ENCODE measurements at regions not wholly inside any gene's neighbourhood (a gene's known extent, or its start where the extent isn't known, plus 50 kb on each side); places are given as distances from the start of the nearest gene placed in this dataset.
"Not testable (repeated sequence)": the region's sequence is repeated elsewhere in the genome, so short reads cannot be mapped to it uniquely, and the experiment has no call there.

DNA sequence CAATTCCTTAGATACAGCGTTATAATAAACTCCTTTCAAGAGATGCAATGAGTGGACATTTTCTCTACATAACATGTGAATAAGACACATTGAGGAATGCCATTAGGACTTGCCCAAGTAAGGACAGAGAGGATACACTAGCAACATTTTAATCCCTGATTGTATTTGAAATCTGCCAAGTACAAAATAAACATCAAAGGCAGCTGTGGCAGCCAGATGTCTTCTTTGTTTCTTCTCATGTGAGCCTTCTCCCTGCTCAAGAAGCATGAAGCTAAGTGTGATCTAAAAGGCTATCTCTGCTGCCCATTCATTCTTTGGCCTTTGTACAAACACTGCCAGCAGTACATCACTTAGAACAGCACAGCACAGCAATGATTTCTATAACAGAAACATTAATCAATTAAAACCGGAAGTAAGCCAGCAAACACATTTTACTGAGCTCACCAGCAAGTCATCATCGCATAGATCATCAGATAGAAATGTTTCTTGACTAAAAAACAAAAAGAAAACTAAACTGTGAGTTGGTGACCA lies 364.0 kb downstream of the CNTN6 start:
- DNase-seq = no peak
- intact Hi-C loops (cut with DNase I, micrococcal nuclease) = no loop called here

DNA sequence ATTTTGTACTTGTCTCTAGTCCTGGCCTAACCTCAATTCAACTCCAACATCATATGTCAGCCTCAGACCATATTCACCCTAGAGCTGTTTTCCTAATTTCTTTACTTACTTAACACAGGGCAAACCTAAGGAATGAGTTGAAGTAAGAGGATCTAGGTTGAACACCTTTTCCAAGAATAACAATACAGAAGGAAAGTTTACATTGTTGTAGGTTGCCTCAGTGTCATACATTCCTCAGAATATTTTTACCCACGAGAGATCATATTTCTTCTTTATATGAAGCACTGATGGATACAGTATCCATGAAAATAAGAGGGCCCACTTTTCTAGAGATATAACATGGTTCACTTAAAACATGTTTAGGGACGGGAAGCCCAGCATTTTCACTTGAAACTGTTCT lies 369.5 kb downstream of the CNTN6 start:
- ATAC-seq (no peak), DNase-seq (no peak)
- intact Hi-C loops (cut with DNase I, micrococcal nuclease) = no loop called here

More for the DNA sequence above, 364.0 kb downstream of the CNTN6 start:
- no peak for ATAC-seq

DNA sequence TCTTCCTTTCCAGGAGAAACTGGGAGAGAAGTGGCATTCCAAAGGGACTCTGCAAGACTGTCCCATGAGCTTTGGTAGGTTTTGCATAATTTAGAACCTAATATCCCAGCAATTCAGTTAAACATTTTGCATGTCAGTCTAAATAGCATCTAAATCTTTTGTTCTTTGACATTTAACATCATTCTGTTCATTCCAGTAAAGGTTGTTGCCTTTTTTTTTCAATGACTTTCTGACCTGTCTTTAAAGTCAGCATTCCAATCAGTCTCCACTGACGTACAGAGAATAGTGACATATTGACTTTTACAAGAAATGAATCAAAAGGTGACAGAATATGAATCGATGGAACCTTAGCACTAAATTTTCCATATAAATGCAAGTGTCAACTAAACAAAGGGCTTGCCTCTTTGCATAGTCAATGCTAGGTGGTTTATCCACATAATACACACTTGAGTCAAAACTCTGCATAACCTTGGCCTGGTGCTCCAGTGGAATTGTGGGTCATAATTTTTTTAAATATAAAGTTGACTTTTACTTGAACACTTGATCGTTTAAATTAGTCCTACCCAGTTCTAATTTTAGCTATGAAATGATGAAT lies 370.1 kb downstream of the CNTN6 start:
- DNase-seq (no peak), ATAC-seq (no peak)
- intact Hi-C loops (cut with DNase I, micrococcal nuclease) = no loop called here

DNA sequence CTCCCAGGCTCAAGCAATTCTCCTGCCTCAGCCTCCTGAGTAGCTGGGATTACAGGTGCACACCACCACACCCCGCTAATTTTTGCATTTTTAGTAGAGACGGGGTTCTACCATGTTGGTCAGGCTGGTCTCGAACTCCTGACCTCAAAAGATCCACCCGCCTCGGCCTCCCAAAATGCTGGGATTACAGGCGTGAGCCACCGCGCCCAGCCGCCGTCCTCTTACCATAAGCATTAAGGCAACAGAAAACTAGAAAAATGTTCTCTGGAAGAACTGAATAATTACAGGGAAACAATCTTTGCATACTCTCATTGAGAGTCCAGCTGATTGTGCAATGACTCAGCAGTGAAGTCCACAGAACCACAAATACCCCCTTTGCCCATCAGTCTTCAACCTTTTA lies 372.3 kb downstream of the CNTN6 start:
- DNase-seq; intact Hi-C loops (cut with DNase I, micrococcal nuclease); ATAC-seq: not testable (repeated sequence)

DNA sequence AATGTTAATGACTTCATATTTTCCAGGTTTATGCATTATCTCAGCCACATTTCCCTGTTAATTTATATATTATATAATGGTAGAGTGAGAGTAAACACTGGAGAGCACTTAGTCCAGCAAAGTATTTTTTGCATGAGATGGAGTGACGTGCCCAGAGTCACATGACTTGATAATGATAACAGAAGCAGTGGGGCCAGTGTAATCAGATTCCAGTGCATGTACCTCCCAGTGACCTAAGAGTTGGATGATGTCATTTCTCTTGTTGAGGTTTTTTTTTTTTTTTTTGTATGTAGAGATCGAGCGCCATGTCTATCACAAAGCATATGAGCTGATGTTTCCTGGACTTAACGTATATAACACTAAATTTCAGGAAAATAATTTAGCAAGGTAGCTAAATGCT lies 375.3 kb downstream of the CNTN6 start:
- intact Hi-C loops (cut with DNase I, micrococcal nuclease) = no loop called here
- DNase-seq (no peak), ATAC-seq (no peak)

DNA sequence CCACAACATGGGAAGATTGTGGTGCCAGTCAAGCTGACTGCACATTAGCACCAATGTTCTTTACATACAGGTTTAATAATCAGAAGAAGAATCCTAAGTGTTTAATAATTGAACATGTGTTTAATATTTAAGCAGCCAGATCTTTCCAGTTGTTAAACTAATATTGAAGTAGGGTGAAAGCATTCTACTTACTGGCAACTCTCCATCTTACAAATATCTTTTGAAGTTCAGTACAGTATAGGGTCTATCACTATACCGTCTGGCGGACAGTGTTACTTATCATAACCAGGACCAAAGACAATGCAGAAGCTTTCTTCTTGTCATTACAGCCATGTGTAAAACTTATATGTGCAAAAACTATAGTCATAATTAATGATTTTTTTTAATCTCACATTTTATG lies 376.4 kb downstream of the CNTN6 start:
- ATAC-seq (no peak), DNase-seq (no peak)
- intact Hi-C loops (cut with DNase I, micrococcal nuclease) = no loop called here

DNA sequence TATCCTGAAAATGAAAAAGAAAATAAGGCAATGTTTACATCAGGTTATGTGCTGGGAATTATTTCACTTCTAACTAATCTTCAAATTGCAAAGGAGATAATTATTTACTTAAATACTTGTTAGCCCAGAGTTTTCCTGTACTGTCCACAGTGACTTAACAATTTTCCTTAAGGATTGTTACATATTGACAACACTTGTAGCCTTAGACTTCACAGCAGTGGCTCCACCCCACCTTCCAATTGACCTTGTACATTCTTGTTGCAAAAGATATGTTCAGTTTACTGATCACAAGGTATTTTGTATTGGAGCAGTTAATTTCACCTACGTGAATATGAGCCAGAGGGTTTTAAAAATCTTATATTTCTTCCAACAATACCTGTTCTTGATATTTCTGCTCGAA lies 376.9 kb downstream of the CNTN6 start:
- DNase-seq (no peak), ATAC-seq (no peak)
- intact Hi-C loops (cut with DNase I, micrococcal nuclease) = no loop called here

DNA sequence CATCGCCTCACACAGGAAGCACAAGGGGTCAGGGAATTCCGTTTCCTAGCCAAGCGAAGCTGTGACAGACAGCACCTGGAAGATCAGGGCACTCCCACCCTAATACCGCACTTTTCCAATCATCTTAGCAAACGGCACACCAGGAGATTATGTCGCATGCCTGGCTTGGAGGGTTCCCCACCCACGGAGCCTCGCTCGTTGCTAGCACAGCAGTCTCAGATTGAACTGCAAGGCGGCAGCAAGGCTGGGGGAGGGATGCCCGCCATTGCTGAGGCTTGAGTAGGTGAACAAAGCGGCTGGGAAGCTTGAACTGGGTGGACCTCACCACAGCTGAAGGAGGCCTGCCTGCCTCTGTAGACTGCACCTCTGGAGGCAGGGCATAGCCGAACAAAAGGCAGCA lies 384.8 kb downstream of the CNTN6 start:
- no peak for DNase-seq
- ATAC-seq = no peak
- intact Hi-C loops (cut with DNase I, micrococcal nuclease) = no loop called here

DNA sequence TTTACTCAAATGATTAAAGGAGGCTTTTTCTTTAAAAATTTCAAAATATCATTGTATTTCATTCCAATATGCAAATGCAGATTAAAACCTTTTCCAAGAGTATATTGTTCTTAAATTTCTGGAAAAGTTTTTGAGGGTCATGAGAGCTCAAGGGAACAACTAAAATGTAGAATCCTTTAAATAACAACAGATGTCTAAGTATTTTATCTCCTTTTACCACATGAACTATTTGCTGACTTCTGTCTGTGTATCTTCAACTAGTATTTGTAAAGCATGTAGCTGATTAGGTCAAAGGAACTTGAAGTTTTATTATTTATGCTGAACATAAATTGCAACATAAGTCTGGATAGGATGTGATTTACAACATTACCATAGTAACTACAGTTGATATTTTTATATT lies 402.6 kb downstream of the CNTN6 start:
- intact Hi-C loops (cut with DNase I, micrococcal nuclease) = no loop called here
- DNase-seq (no peak), ATAC-seq (no peak)

DNA sequence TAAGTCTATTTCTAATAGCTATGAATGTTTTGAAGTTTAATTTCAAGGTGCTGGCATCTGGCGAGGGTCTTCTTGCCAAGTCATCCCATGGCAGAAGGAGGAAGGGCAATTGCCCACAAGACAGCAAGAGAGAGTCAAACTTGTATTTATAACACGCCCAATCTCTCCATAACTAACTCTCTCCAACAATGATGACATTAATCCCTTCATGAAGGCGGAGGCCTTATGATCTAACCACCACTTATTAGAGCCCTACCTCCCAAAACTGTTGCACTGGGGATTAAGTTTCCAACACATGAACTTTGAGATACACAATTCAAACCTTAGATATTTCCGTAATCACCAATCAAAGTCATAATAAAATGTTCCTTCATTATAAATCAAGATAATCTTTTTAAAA lies 406.9 kb downstream of the CNTN6 start:
- intact Hi-C loops (cut with DNase I, micrococcal nuclease) = no loop called here
- no peak for ATAC-seq
- no peak for DNase-seq

DNA sequence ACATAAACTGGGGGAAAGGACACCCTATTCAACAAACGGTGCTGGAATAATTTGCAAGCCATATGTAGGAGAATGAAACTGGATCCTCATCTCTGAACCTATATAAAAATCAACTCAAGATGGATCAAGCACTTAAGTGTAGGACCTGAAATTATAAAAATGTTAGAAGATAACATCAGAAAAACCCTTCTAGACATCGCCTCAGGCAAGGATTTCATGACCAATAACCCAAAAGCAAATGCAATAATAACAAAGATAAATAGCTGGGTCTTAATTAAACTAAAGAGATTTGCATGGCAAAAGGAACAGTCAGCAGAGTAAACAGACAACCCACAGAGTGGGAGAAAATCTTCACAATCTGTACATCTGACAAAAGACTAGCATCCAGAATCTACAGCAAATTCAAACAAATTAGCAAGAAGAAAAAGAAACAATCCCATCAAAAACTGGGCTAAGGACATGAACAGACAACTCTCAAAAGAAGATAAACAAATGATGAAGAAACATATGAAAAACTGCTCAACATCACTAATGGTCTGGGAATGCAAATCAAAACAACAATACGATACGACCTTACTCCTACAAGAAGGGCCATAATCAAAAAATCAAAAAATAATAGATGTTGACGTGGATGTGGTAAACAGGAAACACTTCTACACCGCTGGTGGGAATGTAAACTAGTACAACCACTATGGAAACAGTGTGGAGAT lies 408.7 kb downstream of the CNTN6 start:
- ATAC-seq (no peak), DNase-seq (no peak)
- intact Hi-C loops (cut with DNase I, micrococcal nuclease) = no loop called here

DNA sequence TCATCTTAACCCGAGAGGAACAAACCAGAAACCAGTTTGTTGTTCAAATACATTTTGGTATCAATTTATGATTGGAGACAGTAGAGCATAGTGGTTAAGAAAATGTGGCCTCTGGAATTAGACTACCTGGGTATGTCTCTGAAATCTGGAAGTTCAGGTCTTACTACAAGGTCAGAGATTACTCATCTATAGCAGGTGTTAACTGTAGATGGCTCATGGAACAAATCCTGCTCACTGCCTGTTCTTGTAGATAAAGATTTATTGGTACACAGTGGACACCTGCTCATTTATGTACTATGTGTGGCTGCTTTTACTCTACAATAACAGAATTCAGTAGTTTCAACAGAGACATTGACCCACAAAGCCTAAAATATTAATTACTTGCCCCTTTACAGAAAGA lies 413.3 kb downstream of the CNTN6 start:
- intact Hi-C loops (cut with DNase I, micrococcal nuclease) = no loop called here
- peak; percentile 31 for ATAC-seq
- no peak for DNase-seq

DNA sequence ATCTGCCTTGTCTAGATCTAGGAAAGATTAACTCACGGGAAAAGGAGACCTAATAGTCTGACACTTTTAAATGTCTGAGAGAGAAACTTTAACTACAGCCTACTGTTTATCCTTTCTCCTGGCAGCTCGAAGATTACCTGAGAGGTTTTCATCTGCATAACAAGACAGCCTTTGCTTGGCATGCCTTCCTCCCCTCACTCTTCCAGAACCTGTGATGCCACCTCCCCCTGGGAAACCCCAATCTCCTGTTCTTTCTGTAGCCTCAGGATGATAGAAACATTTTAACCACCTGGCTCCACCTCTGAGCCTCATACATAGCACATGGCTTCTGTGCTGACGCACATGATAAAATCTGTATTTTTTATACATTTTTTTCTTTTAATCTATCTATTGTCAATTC lies 420.8 kb downstream of the CNTN6 start:
- no peak for ATAC-seq
- intact Hi-C loops (cut with DNase I, micrococcal nuclease) = no loop called here
- DNase-seq = no peak

DNA sequence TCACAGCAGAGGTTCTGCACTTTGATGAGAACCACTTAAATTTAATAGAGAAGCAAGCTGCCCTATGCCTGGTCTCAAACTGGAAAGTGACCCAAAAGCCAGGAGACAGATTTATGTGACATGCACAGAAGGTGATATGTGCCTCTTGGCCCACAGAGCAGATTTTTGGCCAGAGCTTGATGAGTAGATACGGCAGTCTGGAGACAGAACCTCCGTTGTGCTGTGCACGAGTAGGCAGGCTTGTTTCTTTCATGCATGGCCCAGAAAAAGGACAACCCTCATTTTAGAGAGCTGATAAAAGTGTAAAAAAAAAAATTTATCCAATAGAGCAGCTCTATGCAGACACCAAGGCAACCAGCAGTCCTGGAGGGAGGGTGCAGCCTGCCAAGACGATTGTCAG lies 423.1 kb downstream of the CNTN6 start:
- DNase-seq (no peak), ATAC-seq (no peak)
- intact Hi-C loops (cut with DNase I, micrococcal nuclease) = no loop called here

DNA sequence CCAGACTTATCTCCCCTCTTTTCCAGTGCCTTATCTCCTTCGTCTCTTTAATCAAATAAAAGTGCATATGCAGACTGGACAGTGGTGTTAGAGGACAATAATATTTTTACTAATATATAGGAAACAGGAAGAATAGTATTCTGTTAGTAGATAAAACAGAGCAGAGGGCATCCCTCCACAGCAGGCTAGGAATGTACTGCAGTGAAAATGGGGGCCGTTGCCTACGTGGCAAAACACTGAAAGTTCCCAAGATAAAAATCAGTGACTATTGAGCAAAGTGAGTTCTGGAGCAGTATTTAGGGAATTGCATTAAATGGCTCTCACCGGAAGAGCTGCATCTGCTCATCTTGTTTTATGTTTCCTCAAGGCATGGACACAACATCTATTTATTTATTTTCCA lies 435.0 kb downstream of the CNTN6 start:
- DNase-seq (no peak), ATAC-seq (no peak)
- intact Hi-C loops (cut with DNase I, micrococcal nuclease) = no loop called here

DNA sequence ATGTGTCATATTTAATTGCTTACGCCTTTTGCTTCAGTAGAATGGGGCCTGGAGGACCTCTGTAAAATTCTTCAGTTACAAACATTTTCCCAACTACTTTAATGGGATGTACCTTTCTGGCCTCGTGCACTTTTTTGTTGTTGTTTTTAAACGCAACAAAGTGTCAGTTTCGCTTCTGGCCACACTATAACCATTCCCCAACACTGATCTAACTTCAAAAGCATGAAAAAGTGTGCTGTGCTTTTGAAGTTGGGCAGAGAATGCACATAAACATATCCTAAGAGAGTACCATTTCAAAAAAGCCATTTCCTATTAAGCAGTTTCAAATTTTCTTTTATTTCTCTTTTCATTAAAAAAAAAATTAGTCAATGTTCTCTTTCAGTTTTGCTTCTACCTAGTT lies 435.8 kb downstream of the CNTN6 start:
- no peak for ATAC-seq
- DNase-seq = no peak
- intact Hi-C loops (cut with DNase I, micrococcal nuclease) = no loop called here

DNA sequence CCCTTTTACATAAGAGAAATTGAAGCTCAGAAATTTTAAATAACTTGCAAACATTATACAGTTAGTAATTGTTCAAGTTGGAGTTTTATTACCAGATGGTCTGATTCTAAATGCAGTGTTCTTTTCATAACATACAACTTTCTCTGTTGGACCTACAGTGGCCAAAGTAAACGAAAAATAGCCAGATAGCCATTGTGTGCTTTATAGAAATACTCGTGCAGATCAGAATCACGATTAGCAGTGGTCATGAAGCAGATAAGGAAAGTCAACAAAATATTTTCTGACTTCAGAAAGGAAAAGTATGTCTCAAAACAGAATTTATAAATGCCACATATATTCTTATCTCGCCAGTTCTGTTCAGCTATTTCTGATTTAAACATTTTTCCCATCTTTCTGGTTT lies 436.9 kb downstream of the CNTN6 start:
- no peak for DNase-seq
- intact Hi-C loops (cut with DNase I, micrococcal nuclease) = no loop called here
- no peak for ATAC-seq

DNA sequence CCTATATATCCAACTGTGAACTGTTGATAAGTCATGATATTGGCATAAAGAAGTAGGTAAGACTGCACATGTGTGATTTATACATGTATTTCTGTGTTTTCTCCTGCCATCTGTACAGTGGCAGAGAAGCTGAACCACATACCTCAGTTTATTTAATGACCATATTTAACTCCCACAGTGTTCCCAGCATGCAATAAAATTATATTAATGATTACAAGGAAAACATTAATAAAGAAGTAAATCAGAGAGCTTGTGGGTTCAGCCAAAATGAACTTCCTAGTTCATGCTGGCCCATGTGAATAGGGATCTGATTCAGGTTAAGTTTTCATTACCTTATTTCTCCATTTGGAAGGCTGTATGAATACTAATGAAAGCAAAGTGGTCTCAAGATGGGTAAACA lies 439.2 kb downstream of the CNTN6 start:
- no peak for ATAC-seq
- intact Hi-C loops (cut with DNase I, micrococcal nuclease) = no loop called here
- DNase-seq = no peak

DNA sequence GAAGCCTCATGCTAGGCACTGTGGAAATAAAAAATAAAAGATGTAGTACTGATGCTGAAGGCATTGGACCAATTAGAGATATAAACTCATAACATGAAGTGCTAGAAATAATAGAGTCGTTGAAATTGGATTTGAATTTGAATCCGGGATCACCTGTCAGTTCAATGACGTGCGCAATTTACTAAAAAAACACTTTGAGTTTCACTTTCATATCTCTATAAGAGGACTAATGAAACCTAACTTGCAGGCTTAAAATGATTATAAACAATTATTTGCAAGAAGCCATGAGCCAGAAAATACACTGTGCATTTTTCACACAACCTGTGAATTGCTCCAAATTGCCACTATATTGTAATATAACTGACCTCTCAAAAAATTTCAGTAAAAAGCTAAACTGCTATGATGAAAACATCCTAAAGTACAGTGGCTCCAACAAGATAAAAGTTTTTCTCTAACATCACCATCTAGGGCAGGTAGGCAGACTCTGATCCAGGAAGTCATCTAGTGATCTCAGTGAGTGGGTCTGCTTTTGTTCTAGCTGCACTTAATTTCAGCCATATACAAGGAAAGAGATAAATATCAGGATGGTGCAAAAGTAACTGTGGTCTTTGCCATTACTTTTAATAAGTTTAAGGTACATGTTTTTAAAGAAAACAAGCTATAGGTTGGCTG lies 440.2 kb downstream of the CNTN6 start:
- no peak for ATAC-seq
- DNase-seq = no peak
- intact Hi-C loops (cut with DNase I, micrococcal nuclease) = no loop called here

DNA sequence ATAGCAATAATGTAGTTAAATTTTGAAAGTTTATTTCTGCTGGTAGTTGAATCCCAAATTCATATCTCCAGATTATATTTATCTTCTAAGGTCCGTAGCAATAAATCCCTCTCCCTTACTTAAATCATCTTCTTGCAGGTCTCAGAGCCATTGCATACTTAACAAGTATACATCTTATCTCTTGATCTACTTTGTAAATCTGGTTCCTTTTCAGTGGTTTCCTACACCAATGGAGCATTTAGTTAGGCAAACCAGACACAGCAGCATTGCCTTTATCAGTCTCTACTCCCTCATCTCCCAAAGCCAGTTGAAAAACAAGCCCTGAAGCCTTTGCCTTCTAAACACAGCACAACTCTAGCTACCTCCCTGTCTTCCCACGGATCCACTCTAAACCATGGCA lies 440.9 kb downstream of the CNTN6 start:
- intact Hi-C loops (cut with DNase I, micrococcal nuclease) = no loop called here
- ATAC-seq (no peak), DNase-seq (no peak)

Data from left colon (tissue), 2 donors.